ENCODE measurements at regions not wholly inside any gene's neighbourhood (a gene's known extent, or its start where the extent isn't known, plus 50 kb on each side); places are given as distances from the start of the nearest gene placed in this dataset.

- no peak overlapping the region for H3K4me3 ChIP-seq (ENCODE audit: low read depth, low read length)
These were observed 460.8 kb upstream of the HS6ST1 start for GRCh38 chr2:128779301-128780095.

- no peak overlapping the region for H3K4me3 ChIP-seq (ENCODE audit: low read depth, low read length)
These were observed 461.9 kb upstream of the HS6ST1 start for GRCh38 chr2:128780434-128781080.

DNA sequence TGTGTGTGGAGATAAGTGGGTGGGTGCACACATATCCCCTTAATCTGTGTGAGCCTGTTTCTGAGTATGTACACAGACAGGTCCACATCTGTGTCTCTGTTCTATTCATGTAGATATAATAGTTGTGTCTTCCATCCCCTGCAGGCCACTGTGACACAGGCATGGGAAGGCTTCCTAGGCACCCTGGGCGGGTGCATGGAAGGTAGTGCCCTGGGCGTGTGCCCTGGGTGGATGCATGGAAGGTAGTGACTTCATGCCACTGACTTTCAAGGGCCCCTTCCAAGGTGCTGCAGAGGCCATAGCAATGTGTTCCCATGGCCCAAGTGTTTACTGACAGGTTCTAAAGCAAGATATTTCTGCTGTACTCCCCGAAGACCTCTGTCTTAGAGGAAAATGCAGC, 462.5 kb upstream of the HS6ST1 start:
- H3K4me3 ChIP-seq (ENCODE audit: low read depth, low read length) = no peak overlapping the region

DNA sequence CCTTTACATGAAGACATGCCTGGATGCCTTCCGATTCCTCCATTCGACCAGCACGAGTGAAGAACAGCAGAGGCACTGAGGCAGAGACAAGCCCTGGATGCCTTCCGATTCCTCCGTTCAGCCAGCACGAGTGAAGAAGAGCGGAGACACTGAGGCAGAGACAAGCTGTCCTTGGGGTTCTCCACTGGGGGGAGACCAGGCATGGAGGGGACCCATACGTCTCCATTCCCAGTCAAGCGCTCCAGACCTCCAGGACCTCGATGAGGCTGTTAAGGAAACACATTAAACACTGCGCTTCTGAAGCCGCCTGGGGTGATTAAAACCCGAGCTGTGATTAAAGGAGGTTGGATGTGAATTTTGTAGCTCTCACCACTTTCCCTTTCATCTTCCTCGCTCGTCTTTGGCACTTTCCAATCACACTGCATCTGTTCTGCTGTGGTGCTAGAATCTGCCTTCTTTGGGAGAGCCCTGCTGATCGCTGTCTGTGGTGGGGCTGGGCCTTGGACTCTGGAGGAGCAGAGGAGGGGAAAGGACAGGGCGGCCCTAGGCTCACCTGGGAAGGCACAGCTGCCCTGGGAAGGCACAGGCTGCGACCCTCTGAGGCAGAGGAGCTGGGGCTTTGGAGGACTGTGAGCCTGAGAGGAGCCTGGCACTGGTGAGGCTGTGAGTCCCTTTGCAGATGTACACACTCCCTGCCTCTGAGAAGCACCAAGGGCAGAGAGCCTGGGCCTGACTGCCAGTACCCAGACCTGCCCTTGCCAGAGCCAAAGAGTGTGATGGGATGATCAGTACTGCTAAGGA, 463.1 kb upstream of the HS6ST1 start:
- no peak overlapping the region for H3K4me3 ChIP-seq (ENCODE audit: low read depth, low read length)

DNA sequence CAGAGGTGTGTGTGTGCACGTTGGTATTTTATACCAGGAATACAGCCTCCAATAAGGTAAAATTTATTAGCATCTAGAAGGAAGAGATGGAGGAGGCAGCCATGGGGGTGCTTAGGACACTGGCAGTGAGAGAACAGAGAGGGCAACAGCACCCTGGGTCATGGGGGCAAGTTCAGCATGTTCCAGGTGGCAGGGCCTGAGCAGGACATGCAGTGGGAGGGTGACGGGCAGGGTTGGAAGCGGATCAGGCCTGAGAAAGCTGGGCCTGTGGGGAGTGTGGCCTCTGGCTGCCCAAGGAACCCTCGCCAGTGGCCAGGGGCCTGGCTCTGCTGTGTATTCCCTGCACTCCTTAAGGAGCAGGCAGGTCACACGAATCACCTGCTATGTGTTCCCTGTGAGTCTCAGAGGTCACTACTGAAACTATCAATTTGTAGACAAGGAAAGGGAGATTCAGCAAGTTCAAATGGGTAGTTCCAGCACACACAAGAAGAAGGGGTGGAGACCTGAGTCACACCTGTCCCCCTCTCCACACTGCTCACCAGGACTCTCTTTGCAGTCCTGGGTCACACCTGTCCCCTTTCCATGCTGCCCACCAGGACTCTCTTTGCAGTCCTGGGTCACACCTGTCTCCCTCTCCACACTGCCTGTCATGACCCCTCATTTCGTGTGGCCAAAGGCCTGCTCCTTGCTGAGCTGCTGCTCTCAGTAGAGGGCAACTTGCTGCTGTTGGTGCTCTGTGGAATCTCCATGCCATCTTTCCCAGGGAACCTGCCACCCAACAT, 463.9 kb upstream of the HS6ST1 start:
- H3K4me3 ChIP-seq (ENCODE audit: low read depth, low read length) = no peak overlapping the region

DNA sequence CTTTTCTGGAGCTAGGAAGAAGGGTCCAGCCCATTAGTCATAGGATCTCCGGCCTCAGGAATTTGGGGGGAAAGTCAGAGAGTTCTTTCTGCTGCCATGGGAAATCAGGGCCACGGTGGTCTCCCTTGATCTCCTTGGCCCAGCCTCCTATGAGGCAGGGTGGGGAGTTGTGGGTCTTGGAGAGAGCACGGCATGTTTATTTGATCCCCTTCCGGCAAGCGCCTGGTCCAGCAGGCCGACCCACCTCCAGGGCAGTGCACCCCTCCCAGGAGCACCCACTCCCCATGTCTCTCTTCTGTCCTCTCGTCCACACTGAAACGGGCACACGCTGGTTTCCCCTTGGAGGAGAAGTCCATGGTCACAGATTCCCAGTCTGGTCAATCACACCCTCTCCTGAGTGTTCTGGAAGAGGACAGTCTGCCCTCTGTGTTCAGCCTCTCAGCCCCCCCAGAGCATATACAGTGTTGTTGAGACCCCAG, 464.6 kb upstream of the HS6ST1 start:
- H3K4me3 ChIP-seq (ENCODE audit: low read depth, low read length) = no peak overlapping the region

- H3K4me3 ChIP-seq (ENCODE audit: low read depth, low read length) = no peak overlapping the region
These were observed 465.2 kb upstream of the HS6ST1 start for GRCh38 chr2:128783896-128784295.

GRCh38 chr2:128784626-128785306, 466.1 kb upstream of the HS6ST1 start:
- no peak overlapping the region for H3K4me3 ChIP-seq (ENCODE audit: low read depth, low read length)

GRCh38 chr2:128786316-128786715, 467.6 kb upstream of the HS6ST1 start:
- H3K4me3 ChIP-seq (ENCODE audit: low read depth, low read length) = no peak overlapping the region

DNA sequence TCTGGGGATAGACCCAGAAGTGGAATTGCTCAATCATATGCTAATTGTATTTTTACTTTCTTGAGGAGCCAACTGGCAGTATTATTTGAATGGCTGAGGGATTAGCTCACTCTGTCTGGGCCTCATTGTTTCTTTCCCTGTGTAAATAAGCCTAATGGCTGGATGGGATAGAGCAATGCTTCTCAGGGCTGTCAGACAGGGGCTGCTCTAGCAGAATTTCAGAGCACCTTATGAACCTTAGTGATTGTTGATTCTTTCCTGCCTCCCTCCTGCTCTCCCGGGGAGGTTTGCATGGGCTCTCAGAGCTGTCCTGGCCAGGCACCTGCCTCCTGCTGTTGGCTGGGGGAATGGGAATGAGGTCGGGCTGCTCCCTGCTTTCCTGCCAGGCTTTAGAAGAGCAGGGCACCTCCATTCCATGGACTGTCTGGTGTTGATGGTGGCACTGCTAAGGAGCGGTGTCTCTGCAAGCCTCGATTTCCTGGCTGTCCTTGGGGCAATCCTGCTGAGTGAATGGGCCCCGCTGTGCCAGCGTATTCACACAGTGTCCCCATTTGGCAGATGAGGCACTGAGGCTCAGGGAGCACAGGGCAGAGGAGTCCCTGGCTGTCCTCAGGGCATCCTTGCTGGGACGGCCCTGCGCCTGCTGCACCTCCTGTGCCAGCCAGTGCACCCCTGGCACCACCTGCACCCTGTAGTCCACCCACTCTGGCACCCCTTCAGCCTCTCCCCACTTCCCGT, 468.2 kb upstream of the HS6ST1 start:
- no peak overlapping the region for H3K4me3 ChIP-seq (ENCODE audit: low read depth, low read length)

GRCh38 chr2:128787616-128788015, 468.9 kb upstream of the HS6ST1 start:
- H3K4me3 ChIP-seq (ENCODE audit: low read depth, low read length) = no peak overlapping the region

- no peak overlapping the region for H3K4me3 ChIP-seq (ENCODE audit: low read depth, low read length)
These were observed 470.1 kb upstream of the HS6ST1 start for GRCh38 chr2:128788636-128789220.

- H3K4me3 ChIP-seq (ENCODE audit: low read depth, low read length) = no peak overlapping the region
These were observed 470.6 kb upstream of the HS6ST1 start for GRCh38 chr2:128789221-128789620.

DNA sequence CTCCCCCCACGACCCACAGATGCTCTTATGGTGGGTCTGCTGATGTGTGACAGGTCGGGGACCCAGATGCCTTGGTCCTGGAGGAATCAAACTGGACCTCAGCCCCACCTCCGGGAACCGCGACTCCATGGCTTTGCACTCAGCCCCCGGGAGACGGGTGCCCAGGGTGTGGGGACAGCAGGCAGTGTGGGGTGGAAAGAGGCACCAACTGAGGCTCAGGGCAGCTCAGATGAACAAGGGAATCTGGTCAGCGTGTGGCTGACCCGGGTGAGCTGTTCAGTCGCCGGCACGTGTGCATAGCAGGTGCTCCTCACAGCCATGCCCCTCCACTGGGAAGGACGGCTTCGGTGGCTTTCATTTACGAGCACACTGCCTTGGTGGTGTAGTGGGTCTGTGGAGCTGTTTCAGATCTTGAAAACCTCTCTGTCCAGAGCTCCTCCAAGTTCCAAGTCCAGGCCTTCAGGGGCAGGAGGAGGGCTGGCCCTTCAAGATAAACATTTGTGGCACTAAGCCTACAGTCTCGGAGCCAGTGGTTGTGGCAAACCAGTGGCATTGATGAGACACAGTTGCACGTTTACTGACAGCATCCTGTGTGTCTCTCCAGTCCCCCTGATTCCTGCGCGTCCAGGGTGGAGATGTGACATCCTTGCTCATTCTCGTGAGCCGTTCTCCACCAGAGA, 471.2 kb upstream of the HS6ST1 start:
- H3K4me3 ChIP-seq (ENCODE audit: low read depth, low read length) = no peak overlapping the region

DNA sequence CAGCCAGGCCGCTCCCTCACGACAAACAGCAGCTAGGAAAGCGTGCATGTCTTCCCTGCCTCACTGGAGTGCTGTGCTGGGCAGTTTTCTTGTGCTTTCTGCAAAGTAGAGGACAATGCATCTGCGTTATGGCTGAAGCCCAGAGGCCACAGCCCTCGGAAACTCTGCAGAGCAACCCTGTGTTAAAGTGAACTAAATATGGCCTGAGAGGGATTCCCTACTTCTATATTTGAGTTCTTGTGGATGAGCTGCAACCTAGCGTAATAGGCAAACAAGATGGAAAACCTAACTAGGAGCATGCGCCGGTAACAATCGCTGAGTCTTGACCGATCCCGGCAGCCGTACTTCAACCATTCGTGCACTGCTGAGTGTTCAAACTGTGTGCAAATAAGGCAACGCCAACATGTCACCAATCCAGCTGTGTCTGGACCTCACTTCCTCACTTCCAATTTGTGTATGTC, 471.9 kb upstream of the HS6ST1 start:
- no peak overlapping the region for H3K4me3 ChIP-seq (ENCODE audit: low read depth, low read length)

DNA sequence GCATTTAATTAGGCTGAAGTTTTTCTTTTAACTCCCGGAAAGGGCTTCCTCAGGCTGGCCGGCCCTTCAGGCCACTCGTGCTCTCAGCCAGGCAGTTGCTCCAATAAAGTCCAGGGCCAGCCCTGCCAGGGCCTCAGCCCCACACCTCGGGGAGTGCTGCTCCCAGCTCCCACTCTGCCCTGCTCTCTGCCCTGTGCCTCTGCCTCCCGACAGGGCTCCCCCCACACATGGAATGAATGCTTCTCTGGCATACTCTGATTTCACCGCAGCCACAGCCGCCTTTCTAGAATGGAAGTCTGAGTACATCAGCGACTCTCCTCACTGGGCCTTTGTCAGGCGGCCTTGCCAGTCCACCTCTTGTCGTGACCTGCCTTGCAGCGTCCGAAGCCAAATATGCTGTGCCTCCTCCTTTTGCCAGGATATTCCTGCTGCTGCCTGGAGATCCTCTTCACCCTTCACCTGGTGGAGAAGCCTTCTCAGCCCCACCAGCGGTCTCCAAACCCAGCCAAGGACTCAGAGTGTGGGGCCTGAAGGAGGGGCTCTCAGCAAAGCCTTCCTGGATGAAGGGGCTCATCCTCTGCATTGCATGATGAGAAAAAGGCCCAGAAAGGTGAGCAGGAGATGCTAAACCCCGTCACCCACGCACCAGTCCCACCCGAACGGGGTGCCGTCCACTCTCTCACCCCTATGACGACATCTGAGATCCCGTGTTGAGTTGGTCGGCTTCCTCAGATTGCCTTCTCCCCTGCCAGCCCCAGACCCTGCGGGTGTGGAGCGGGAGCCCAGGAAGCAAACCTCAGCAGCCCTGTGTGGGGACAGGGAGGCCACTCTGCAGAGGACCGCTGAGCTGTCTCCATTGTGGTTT, 472.7 kb upstream of the HS6ST1 start:
- no peak overlapping the region for H3K4me3 ChIP-seq (ENCODE audit: low read depth, low read length)

- H3K4me3 ChIP-seq (ENCODE audit: low read depth, low read length) = no peak overlapping the region
These were observed 473.3 kb upstream of the HS6ST1 start for GRCh38 chr2:128791985-128792320.

All from iPS-11a (cell line).